Nephron progenitor cell (in vitro differentiated cells): ENCODE measurements at regions not wholly inside any gene's neighbourhood (a gene's known extent, or its start where the extent isn't known, plus 50 kb on each side); places are given as distances from the start of the nearest gene placed in this dataset.
"Not testable (repeated sequence)": the region's sequence is repeated elsewhere in the genome, so short reads cannot be mapped to it uniquely, and the experiment has no call there.

Source experiments
- DNase-seq: peaks from one replicate; pipeline ENCODE4 v3.0.0; 2021
- H3K27ac Mint-ChIP-seq: 2 replicates; pipeline ENCODE4 v1.8.0; 2021; ENCODE audit warnings: mild to moderate bottlenecking, moderate library complexity, mixed read lengths
- H3K27me3 Mint-ChIP-seq: 2 replicates; pipeline ENCODE4 v1.8.0; 2021; ENCODE audit warnings: mild to moderate bottlenecking, low read depth, mixed read lengths; ENCODE audit not compliant: poor library complexity
- H3K36me3 Mint-ChIP-seq: 2 replicates; pipeline ENCODE4 v1.8.0; 2021; ENCODE audit warnings: low read depth, mixed read lengths
- H3K4me1 Mint-ChIP-seq: 2 replicates; pipeline ENCODE4 v1.8.0; 2021; ENCODE audit warnings: mixed read lengths
- H3K4me3 Mint-ChIP-seq: 2 replicates; pipeline ENCODE4 v1.8.0; 2021; ENCODE audit warnings: mild to moderate bottlenecking, moderate library complexity, mixed read lengths
- H3K9me3 Mint-ChIP-seq: 2 replicates; pipeline ENCODE4 v1.8.0; 2021; ENCODE audit warnings: mild to moderate bottlenecking, moderate library complexity, mixed read lengths
- CTCF ChIP-seq: fragments of 200-600 bp; sonication (generic); IDR thresholded peaks from 2 replicates; pipeline ENCODE4 v1.5.0; 2021; ENCODE audit warnings: antibody characterized with exemption

- H3K4me1 Mint-ChIP-seq = peaks cover 14% of the 10 kb centered on the region
Measured at GRCh38 chr5:82424211-82424610, 146.1 kb upstream of the RPS23 start.

GRCh38 chr5:82422751-82423181 is 144.6 kb upstream of the RPS23 start:
- H3K4me3 Mint-ChIP-seq = no peak overlapping the region
- no peak for DNase-seq

More at GRCh38 chr5:82424211-82424610, 146.1 kb upstream of the RPS23 start:
- Mint-ChIP-seq H3K27ac (no peak overlapping the region), H3K27me3 (peaks cover 7% of the 10 kb centered on the region), H3K4me3 (no peak overlapping the region), H3K9me3 (peaks cover 8% of the 10 kb centered on the region), H3K36me3 (no peaks in the 10 kb centered on the region)
- no peak for DNase-seq
- TF ChIP-seq CTCF = no peak

GRCh38 chr5:82422001-82422740 is 144.0 kb upstream of the RPS23 start:
- Mint-ChIP-seq H3K36me3 (no peaks in the 10 kb centered on the region), H3K9me3 (no peaks in the 10 kb centered on the region), H3K27ac (no peak overlapping the region), H3K4me3 (no peak overlapping the region), H3K27me3 (peaks cover 3% of the 10 kb centered on the region), H3K4me1 (peaks cover 25% of the 10 kb centered on the region)
- no peak for TF ChIP-seq CTCF
- no peak for DNase-seq

More at GRCh38 chr5:82422751-82423181, 144.6 kb upstream of the RPS23 start:
- peaks cover 7% of the 10 kb centered on the region for H3K27me3 Mint-ChIP-seq
- H3K27ac Mint-ChIP-seq = no peak overlapping the region
- peaks cover 21% of the 10 kb centered on the region for H3K4me1 Mint-ChIP-seq
- no peaks in the 10 kb centered on the region for H3K9me3 Mint-ChIP-seq
- no peak for TF ChIP-seq CTCF
- H3K36me3 Mint-ChIP-seq = no peaks in the 10 kb centered on the region

- no peak for DNase-seq
- Mint-ChIP-seq H3K36me3 (no peaks in the 10 kb centered on the region), H3K9me3 (no peaks in the 10 kb centered on the region), H3K4me3 (no peak overlapping the region), H3K27ac (no peak overlapping the region), H3K4me1 (peaks cover 25% of the 10 kb centered on the region), H3K27me3 (peaks cover 2% of the 10 kb centered on the region)
- no peak for TF ChIP-seq CTCF
Measured at GRCh38 chr5:82421119-82421518, 143.0 kb upstream of the RPS23 start.

GRCh38 chr5:82420524-82420923 is 142.4 kb upstream of the RPS23 start:
- peaks cover 25% of the 10 kb centered on the region for H3K4me1 Mint-ChIP-seq
- H3K4me3 Mint-ChIP-seq, H3K27me3 Mint-ChIP-seq, DNase-seq, H3K27ac Mint-ChIP-seq, H3K9me3 Mint-ChIP-seq, H3K36me3 Mint-ChIP-seq: not testable (repeated sequence)

- no peak for DNase-seq
- no peak for TF ChIP-seq CTCF
- Mint-ChIP-seq H3K27me3 (peaks cover 2% of the 10 kb centered on the region), H3K27ac (no peak overlapping the region), H3K36me3 (no peaks in the 10 kb centered on the region), H3K9me3 (no peaks in the 10 kb centered on the region), H3K4me3 (no peak overlapping the region), H3K4me1 (peaks cover 22% of the 10 kb centered on the region)
Measured at GRCh38 chr5:82419559-82420332, 141.6 kb upstream of the RPS23 start.
